ENCODE measurements at regions not wholly inside any gene's neighbourhood (a gene's known extent, or its start where the extent isn't known, plus 50 kb on each side); places are given as distances from the start of the nearest gene placed in this dataset.
"Not testable (repeated sequence)": the region's sequence is repeated elsewhere in the genome, so short reads cannot be mapped to it uniquely, and the experiment has no call there.

DNA sequence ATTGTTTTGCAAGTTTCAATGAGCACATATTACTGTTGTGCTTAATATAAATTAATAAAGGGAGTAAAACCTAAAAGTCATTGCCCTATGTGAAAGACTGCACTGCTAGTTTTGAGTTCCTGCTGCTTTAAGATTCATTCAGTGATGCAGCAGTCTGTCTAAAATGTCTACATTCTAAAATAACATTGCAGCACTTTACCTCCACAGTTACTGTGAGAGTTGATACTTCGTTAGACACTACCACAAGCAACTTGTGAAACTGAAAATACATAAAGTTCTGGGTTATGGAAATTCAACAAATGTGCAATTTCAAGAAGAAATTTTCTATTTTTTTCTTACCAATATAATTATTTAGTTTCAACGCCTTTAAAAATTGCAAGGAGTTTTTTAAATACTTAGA is 1175.2 kb upstream of the DIAPH2 start (continued):
- TF ChIP-seq FOSL1 (IDR thresholded peaks at IDR 0.05; ENCODE audit: insufficient read depth, low read depth, low read length) (no peak), RBBP5 (IDR thresholded peaks at IDR 0.05; ENCODE audit: borderline replicate concordance, low read depth, low read length) (no peak), CHD1 (IDR thresholded peaks at IDR 0.05; ENCODE audit: low read depth, low read length) (no peak)

DNA sequence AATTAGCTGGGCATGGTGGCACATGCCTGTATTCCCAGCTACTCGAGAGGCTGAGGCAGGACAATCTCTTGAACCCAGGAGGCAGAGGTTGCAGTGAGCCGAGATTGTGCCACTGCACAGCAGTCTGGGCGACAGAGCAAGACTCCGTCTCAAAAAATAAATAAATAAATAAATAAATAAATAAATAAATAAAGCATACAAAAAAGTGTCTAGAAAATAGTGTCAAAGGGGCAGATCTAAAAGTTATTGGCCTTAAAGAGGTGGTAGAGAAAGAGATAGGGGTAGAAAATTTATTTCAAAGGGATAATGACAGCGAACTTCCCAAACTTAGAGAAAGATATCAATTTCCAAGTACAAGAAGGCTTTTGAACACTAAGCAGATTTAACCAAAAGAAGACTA is 1160.6 kb upstream of the DIAPH2 start:
- not testable (repeated sequence) for FAIRE-seq; H3K79me1 ChIP-seq (ENCODE audit: low read depth, low read length)

More for the DNA sequence above, 1160.6 kb upstream of the DIAPH2 start:
- H3K18ac ChIP-seq (ENCODE audit: extremely low read depth, low read length); H3K4me3 ChIP-seq (ENCODE audit: extremely low read depth in 1 of 4, insufficient read depth in 2 of 4, low read depth in 3 of 4, low read length in 4 of 4); DNase-seq (ENCODE audit: low read depth in 1 of 2, low spot score in 2 of 2); H3K4ac ChIP-seq (replicated peaks; ENCODE audit: insufficient read length, low read depth, low read length); H3K23ac ChIP-seq (ENCODE audit: insufficient read length); H2AFZ ChIP-seq (ENCODE audit: low read length); H3K27ac ChIP-seq (ENCODE audit: low read depth, low read length); H2BK120ac ChIP-seq (replicated peaks; ENCODE audit: low read depth, low read length); H3K14ac ChIP-seq (ENCODE audit: insufficient read length); H3K9me3 ChIP-seq (ENCODE audit: insufficient read depth in 2 of 2, low read depth in 1 of 2, low read length in 1 of 2); H2BK12ac ChIP-seq (ENCODE audit: low read depth, low read length); H3K27me3 ChIP-seq (replicated peaks in 1 of 4; ENCODE audit: control insufficient read depth in 3 of 4, extremely low read depth in 1 of 4, insufficient read depth in 3 of 4, low read length in 3 of 4); H2BK15ac ChIP-seq (ENCODE audit: low read length); H4K5ac ChIP-seq (ENCODE audit: insufficient read length, low read depth, low read length); H3K4me2 ChIP-seq (ENCODE audit: insufficient read depth in 1 of 2, low read depth in 2 of 2, low read length in 2 of 2); H4K8ac ChIP-seq (ENCODE audit: extremely low read depth, insufficient read depth, low read length); H2BK5ac ChIP-seq (ENCODE audit: low read depth, low read length); H3K36me3 ChIP-seq (ENCODE audit: control insufficient read depth in 2 of 4, insufficient read depth in 4 of 4, low read length in 3 of 4); H3K4me1 ChIP-seq (replicated peaks in 1 of 4; ENCODE audit: control insufficient read depth in 3 of 4, insufficient read depth in 4 of 4, low read length in 3 of 4); H4K91ac ChIP-seq (replicated peaks; ENCODE audit: insufficient read length, low read length); H2BK20ac ChIP-seq (ENCODE audit: low read length); H3K23me2 ChIP-seq (ENCODE audit: low read depth, low read length); H3K56ac ChIP-seq (replicated peaks; ENCODE audit: insufficient read length, low read depth, low read length); H3K9ac ChIP-seq (replicated peaks in 1 of 4; ENCODE audit: extremely low read depth in 1 of 4, low read depth in 3 of 4, low read length in 3 of 4); POLR2A ChIA-PET (ENCODE audit: partially characterized antibody); H3K79me2 ChIP-seq (ENCODE audit: control insufficient read depth in 1 of 2, insufficient read depth in 2 of 2, low read length in 2 of 2); H2AK5ac ChIP-seq (ENCODE audit: low read depth, low read length); H4K20me1 ChIP-seq (replicated peaks in 1 of 2; ENCODE audit: control insufficient read depth in 1 of 2, insufficient read depth in 2 of 2, low read length in 2 of 2): not testable (repeated sequence)
- CTCF ChIA-PET (ENCODE audit: partially characterized antibody), result interaction anchor here (0.7 kb wide), 1 partner anchor 18 kb away, joined by 3 read pairs; no protein-coding TSS in a partner anchor
- 88% methylated on average over 5 of the region's 5 CpGs; no CpG with 5 or more reads in 1 of the 2 experiments for WGBS, 2 experiments (ENCODE audit: extremely low coverage in 1 of 2, insufficient coverage in 1 of 2, insufficient read length in 1 of 2, insufficient replicate concordance in 2 of 2, low coverage in 1 of 2, low lambda C conversion rate in 2 of 2, missing lambda C conversion rate in 1 of 2)

Measured in H1 (cell line).